Activated CD4-positive, alpha-beta T cell treated with anti-CD3 and anti-CD28 coated beads for 1 hour (primary cell): ENCODE measurements at regions not wholly inside any gene's neighbourhood (a gene's known extent, or its start where the extent isn't known, plus 50 kb on each side); places are given as distances from the start of the nearest gene placed in this dataset.

ENCODE experiments used
- DNase-seq: peaks from one replicate; pipeline ENCODE4 v3.0.0-alpha.2; 2020

DNA sequence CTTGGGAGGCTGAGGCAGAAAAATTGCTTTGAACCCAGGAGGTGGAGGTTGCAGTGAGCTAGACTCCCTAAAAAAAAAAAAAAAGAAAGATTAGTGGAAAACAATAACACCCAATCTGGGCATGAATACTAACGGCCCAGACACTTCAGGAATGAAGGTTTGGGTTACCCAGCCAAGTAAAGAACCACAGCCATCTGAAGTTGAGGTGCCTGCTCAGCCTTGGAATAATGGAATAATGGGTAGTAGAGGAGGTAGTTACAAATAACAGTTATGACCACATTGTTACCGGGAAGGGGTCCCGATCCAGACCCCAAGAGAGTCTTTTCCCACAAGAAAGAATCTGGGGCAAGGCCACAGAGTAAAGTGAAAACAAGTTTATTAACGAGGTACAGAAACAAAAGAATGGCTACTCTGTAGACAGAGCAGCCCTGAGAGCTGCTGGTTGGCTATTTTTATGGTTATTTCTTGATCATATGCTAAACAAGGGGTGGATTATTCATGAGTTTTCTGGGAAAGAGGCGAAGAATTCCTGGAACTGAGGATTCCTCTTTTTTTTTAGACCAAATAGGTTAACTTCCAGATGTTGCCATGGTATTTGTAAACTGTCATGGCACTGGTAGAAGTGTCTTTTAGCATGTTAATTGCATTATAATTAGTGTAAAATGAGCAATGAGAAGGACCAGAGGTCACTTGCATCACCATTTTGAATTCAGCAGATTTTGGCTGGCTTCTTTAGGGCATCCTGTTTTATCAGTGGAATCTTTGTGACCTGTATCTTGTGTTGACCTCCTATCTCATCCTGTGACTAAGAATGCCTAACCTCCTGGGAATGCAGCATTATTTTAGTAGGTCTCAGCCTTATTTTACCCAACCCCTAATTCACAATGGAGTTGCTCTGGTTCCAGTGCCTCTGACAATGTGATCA lies 96.2 kb upstream of the HAAO start:
- no peak for DNase-seq

DNA sequence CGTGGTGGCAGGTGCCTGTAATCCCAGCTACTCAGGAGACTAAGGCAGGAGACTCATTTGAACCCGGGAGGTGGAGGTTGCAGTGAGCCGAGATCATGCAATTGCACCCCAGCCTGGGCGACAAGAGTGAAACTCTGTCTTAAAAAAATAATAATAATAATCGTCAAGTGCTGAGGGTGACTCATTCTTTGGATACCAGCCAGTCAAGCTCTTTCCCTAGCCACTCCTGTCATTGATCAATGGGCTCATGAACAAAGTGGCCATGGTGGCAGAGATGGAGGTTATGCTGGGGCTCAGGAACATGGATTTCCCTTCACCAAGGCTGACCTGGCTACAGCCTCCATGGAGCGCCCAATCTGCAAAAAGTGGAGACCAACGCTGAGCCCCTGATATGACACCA lies 94.5 kb upstream of the HAAO start:
- no peak for DNase-seq

DNA sequence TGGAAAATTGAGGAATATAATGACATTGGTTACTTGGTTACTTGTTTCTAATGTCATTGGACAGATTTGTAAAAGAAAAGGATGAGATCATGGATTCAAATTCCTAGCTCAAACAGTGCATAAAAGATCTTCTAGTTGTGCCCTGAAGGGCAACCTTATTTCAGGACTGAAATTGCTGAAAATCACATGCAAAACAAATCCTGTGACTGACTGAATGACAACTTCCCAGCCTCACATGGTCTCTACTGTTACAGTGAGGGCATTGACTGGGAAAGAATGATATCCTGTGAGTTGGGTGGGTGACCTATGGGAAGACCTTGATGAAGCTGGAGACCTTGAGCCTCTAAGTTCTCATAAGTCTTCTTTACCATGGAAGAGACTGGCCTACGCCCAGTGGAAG lies 90.4 kb upstream of the HAAO start:
- DNase-seq, result no peak

- DNase-seq, result no peak
These were observed 89.3 kb upstream of the HAAO start for GRCh38 chr2:42881732-42882131.

DNA sequence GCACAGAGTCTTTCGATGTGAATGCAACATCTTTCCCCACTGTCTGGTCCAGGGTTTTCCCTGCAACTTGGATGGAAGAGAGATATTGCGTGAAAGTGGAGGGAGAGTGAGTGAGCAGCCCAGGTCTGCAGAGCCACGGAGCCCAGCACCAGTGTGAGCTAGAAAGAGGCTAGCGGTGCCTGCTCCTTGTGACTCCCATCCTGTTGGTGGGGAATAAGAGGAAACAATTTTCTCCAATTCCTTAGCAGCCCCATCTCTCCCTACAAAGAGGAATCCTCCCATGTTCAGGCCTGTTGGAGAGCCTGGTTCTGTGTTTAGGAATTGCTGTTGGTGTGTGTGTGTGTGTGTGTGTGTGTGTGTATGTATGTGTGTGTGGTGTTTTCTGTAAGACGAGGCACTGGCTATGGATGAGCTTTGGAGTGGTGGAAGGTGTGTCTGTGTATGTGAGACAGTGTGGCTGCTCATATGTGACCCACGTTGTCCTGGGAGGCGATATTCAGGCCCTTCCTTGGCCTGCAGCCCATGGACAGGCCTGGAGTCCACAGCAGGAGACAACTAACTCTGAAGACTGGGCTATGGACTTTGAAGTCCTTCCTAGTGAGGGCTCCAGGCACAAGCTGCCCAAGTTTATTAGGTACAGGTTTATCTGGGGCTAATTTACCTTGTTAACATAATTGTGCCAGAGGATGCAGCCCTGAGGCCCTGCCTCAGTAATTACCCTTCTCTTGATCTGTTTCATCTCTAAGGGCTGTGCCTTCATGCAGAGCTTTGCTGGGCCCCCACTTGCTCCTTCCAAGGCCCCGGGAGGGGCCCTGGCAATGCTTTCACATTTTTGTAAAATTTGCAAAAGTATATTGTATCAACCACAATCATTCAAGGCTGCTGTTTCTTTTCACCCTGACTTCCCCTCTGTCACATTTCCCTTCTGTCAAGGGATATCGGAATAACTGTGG lies 88.6 kb upstream of the HAAO start:
- DNase-seq, result no peak

DNA sequence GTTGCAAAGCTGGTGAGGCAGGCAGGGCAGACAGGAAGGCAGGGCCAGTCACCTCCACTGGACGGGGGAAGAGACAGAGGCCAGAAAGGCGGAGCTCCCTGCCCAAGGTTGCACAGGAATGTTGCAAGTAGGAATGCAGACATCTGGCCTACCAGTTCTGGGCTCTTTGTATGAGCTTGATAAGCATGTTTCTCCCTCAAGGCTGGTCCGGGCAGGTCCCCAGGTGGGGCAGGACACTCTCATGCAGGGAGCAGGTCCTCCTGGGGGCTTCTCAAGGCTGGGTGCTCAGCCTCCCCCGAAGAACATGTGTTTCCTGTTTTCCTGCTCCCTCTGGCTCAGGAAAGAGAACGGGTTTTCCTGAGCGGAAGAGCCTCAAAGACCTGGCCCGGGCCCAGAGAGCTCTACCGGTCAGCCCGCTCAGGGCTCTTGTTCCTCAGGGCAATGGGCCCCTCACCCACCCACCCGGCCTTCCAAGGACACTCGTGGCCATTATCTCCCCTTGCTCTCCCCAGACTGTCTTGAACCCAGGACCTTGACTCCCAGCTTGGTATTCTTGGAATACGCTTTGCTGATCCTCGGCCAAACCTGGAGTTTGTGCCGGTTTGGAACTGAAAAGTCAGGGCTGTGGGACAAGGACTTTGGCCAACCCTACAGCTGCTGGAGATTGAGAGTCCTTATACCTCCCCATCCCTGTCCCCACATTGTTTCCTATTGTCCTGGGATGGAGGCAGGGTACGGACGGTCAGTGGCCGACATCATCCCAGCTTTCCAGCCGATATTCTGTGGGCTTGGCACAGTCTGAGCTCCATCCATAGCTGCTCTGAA lies 87.7 kb upstream of the HAAO start:
- DNase-seq, result no peak

GRCh38 chr2:42879121-42879705 lies 86.8 kb upstream of the HAAO start:
- DNase-seq, result no peak

- DNase-seq, result no peak
These were observed 86.2 kb upstream of the HAAO start for GRCh38 chr2:42878581-42878980.

GRCh38 chr2:42877936-42878335 lies 85.6 kb upstream of the HAAO start:
- no peak for DNase-seq

DNA sequence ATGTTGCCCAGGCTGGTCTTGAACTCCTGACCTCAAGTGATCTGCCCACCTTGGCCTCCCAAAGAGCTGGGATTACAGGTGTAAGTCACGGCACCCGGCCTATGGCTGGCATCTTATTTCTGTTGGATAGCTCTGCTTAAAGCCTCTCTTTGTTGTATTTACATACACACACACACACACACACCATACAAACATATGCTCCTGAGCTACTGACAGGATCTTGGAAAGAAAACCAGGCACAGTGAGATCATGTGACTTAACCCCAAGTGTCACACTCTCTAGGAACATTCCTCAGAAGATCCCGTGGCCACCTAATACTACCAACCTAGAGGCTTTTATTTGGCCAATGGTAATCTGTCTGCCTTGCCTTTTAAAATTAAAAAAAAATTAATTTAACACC lies 85.1 kb upstream of the HAAO start:
- no peak for DNase-seq

GRCh38 chr2:42876326-42876751 lies 84.0 kb upstream of the HAAO start:
- DNase-seq, result no peak

DNA sequence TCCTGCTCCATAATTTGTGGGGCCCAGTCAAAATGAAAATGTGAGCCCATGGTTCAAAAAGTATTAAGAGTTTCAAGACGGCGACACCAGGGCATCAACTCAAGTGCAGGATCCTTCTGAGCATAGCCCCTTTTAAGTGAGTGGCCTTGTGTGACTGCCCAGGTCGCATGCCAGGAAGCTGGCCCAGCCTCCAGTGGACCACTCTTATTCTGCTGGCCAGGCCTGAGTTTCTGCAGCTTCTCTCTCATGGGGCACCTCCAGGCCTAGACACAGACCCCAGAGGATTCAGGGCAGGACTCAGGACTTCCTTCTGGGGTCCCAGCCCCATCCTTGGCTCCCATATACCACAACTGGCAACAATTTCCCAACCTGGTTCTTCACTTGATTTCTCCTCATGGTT lies 83.5 kb upstream of the HAAO start:
- DNase-seq, result no peak

DNA sequence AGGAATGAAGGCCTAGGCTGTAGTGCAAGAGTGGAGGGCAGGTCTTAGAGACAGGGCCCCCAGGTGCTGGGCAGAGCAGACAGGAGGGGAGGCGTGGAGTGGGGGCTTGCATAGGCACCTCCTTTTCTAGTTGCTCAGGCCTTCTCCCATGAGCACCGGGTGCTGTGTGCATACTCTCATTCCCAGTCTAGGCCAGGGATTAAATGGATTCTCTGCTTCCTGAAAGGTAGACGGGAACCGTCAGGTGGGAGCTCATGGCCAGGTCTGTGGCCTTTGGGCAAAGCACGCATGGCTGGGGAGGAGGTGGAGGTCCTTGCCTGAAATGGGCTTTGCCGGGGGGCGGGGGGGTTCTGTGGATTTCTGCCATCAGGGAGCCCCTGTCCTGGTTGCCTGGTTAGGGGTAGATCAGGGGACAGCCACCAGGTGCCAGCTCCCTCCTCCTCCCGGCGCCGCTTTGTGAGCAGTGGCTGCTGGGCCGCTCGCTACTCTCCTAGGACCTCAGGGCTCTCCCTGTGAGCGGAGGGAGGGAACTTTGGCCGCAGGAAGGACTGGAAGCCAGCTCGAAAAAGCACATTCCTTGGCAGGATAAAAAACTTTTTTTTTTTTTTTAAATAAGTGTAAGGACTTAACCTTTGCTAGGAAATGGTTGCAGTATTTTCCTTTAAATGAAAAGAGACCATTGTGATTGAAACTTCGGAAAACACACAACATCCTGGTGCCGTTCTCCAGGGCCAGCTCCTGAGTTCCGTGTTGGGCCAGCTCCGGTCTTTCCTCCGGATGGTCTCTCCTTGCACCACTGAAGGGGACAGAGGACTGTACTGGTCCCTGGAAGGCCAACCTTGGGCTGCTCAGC lies 82.8 kb upstream of the HAAO start:
- DNase-seq, result no peak

- no peak for DNase-seq
These were observed 80.3 kb upstream of the HAAO start for GRCh38 chr2:42872721-42873120.

- no peak for DNase-seq
These were observed 79.0 kb upstream of the HAAO start for GRCh38 chr2:42871372-42871771.

DNA sequence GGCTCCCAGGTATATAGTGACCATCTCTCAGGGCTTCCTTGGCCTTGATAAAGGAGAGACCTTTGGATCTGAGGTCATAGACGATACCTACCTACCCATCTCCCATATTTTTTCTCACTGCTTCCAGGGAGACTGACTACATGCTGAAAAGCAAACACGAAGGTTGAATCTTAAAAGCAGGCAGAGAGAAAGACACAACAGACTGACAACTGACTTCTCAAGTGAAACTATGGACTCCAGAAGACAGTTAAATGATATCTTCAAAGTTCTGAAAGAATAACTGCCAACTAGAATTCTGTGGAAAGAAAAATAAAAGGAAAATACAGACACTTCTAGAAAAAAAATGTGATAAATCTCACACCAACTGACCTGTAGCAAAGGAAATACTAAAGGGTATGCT lies 76.5 kb upstream of the HAAO start:
- no peak for DNase-seq

DNA sequence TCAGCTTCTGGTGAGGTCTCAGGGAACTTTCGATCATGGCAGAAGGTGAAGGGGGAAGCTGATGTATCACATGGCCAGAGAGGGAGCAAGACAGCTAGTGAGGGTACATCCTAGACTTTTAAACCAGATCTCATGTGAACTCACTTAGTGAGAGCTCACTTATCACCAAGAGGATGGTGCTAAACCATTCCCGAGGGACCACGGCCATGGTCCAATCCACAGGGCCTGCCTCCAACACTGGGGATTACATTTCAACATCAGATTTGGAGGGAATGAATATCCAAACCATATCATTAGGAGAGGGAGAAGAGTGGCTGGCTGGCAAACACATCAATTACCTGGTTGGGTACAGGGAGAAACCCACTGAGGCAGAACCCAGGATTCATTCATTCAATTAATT lies 75.7 kb upstream of the HAAO start:
- DNase-seq, result no peak

DNA sequence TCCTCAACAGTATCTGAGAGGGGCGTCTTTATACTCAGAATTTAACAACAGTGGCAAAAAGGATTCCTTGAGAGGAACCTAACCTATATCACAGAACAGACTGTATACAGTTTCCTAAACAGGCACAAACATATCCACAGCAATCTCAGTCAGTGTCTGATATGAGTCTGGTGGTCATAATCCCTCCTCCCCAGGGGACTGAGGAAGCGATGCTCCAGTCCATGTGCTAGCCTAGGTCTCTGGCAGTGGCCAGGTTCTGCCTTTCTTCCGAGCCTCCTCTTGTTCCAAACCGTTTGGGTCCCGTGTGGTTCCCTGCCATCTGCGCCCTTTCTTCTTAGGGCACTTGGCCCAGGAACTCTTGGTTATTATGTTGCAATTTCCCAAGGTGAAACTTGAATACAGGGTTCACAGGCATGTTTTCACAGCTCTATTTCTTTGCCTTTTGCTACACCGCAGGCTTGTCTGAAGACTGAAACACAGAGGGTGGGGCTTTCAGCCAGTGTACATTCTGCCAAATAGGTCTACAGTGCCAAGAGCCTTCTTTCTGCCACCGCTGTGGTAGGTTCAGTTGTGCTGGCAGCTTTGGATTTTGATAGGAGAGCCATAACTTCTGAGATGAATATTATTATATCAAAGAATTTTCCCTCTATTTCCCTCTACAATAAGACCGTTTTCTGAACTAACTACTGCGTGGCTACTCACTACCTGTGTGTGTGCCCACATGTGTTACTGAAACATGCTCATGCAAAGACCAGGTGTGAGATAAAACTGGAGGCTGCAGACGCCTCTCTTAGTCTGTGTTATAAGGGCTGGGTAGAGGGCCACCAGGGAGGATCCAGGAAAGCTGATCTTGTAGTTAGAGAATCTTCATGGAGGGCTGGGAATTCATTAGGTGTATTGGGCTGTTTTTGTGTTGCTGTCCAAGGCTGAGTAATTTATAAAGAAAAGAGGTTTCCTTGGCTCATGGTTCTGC lies 75.0 kb upstream of the HAAO start:
- no peak for DNase-seq

GRCh38 chr2:42865884-42866881 lies 73.8 kb upstream of the HAAO start:
- DNase-seq, result no peak
